PC-3 (cell line): ENCODE measurements at regions not wholly inside any gene's neighbourhood (a gene's known extent, or its start where the extent isn't known, plus 50 kb on each side); places are given as distances from the start of the nearest gene placed in this dataset.

Source experiments
- ATAC-seq: fragments of 200-7000 bp; cut with Tn5 transposase; 2 replicates; pipeline ENCODE4 v1.9.1; 2020; ENCODE audit warnings: mild to moderate bottlenecking, moderate library complexity
- BruUV-seq: library from RNA; stranded (reverse); fragments of 400-500 nt; replicated peaks from 2 replicates; lab custom pipeline; 2021; lab: Mats Ljungman, UMichigan
- CTCF ChIA-PET: fragments of 300-600 bp; sonication (Branson Sonifier 250); formaldehyde crosslinking; loops from one replicate; lab custom pipeline; 2022; ENCODE audit warnings: antibody characterized with exemption; lab: Charles Lee
- POLR2A ChIA-PET: fragments of 300-600 bp; sonication (Branson Sonifier 250); formaldehyde crosslinking; loops from one replicate; lab custom pipeline; 2022; ENCODE audit warnings: antibody characterized with exemption; ENCODE audit not compliant: unreplicated experiment; lab: Charles Lee
- DNase-seq: peaks from one replicate; pipeline ENCODE4 v3.0.0-alpha.2; 2015
- H2AFZ ChIP-seq: fragments of 300-600 bp; sonication (generic); 2 replicates; pipeline ENCODE4 v1.6.0; 2016; ENCODE audit warnings: antibody characterized with exemption, low read length
- H3F3A ChIP-seq: fragments of 300-600 bp; sonication (generic); one replicate; pipeline ENCODE4 v1.6.0; 2017; ENCODE audit warnings: antibody characterized with exemption, low read length, control low read depth, mild to moderate bottlenecking; ENCODE audit not compliant: unreplicated experiment
- H3K27ac ChIP-seq: fragments of 300-600 bp; sonication (generic); 2 replicates; pipeline ENCODE4 v1.5.1; 2016; ENCODE audit warnings: mild to moderate bottlenecking, low read length
- H3K27me3 ChIP-seq: fragments of 300-600 bp; sonication (generic); 2 replicates; pipeline ENCODE4 v1.6.1; 2016; ENCODE audit warnings: low read length, mixed read lengths
- H3K36me3 ChIP-seq: fragments of 300-600 bp; sonication (generic); 2 replicates; pipeline ENCODE4 v1.6.1; 2016; ENCODE audit warnings: low read depth, mixed run types, low read length, mixed read lengths
- H3K4me1 ChIP-seq: fragments of 300-600 bp; sonication (generic); 2 replicates; pipeline ENCODE4 v1.5.1; 2016; ENCODE audit warnings: low read length; ENCODE audit not compliant: insufficient read depth
- H3K4me2 ChIP-seq: fragments of 300-600 bp; sonication (generic); 2 replicates; pipeline ENCODE4 v1.6.0; 2016; ENCODE audit warnings: low read length
- H3K4me3 ChIP-seq: fragments of 300-600 bp; sonication (generic); 2 replicates; pipeline ENCODE4 v1.5.1; 2016; ENCODE audit warnings: mild to moderate bottlenecking, low read length, mixed read lengths
- H3K79me2 ChIP-seq: fragments of 300-600 bp; sonication (generic); 2 replicates; pipeline ENCODE4 v1.6.1; 2017; ENCODE audit warnings: low read length, mixed read lengths
- H3K9ac ChIP-seq: fragments of 300-600 bp; sonication (generic); 2 replicates; pipeline ENCODE4 v1.6.0; 2016; ENCODE audit warnings: mild to moderate bottlenecking, low read length
- H3K9me2 ChIP-seq: fragments of 300-600 bp; sonication (generic); replicated peaks from 2 replicates; pipeline ENCODE4 v1.6.1; 2016; ENCODE audit warnings: mixed run types, low read length, mixed read lengths
- H3K9me3 ChIP-seq: fragments of 300-600 bp; sonication (generic); 2 replicates; pipeline ENCODE4 v1.6.1; 2016; ENCODE audit warnings: low read length, mixed read lengths
- H4K20me1 ChIP-seq: fragments of 300-600 bp; sonication (generic); 2 replicates; pipeline ENCODE4 v1.6.1; 2016; ENCODE audit warnings: low read length, mixed read lengths
- CTCF ChIP-seq: fragments of 300-600 bp; sonication (generic); conservative IDR thresholded peaks from 2 replicates; pipeline ENCODE4 v1.5.1; 2017; ENCODE audit warnings: antibody characterized with exemption, low read depth, mild to moderate bottlenecking, low read length
- EZH2 ChIP-seq: fragments of 300-600 bp; sonication (generic); IDR thresholded peaks from one replicate; pipeline ENCODE4 v1.6.1; 2017; ENCODE audit warnings: antibody characterized with exemption, mild to moderate bottlenecking, low read length; ENCODE audit not compliant: unreplicated experiment
- EZH2phosphoT487 ChIP-seq: fragments of 300-600 bp; sonication (generic); IDR thresholded peaks from 2 replicates; pipeline ENCODE4 v1.6.1; 2018; ENCODE audit warnings: mild to moderate bottlenecking, antibody characterized with exemption, low read length, borderline replicate concordance
- intact Hi-C: fragments of 100-400 bp; cut with micrococcal nuclease; formaldehyde crosslinking; loops from 2 replicates; pipeline ENCODE4 v1.9.0; 2023

GRCh38 chrX:116226665-116227484, 56.3 kb downstream of the AGTR2 start:
- no peak overlapping the region for H3K4me3 ChIP-seq
- ChIA-PET POLR2A (no interaction called here), CTCF (no interaction called here)
- H3K4me1 ChIP-seq = peaks cover 26% of the 10 kb centered on the region
- H3K9me3 ChIP-seq = no peaks in the 10 kb centered on the region
- TF ChIP-seq CTCF (no peak), EZH2 (no peak), EZH2phosphoT487 (no peak)
- intact Hi-C loops = no loop called here
- no peaks in the 10 kb centered on the region for H3K36me3 ChIP-seq
- no peaks in the 10 kb centered on the region for H3F3A ChIP-seq
- no peaks in the 10 kb centered on the region for H3K27me3 ChIP-seq
- BruUV-seq = no TSS peak
- H3K4me2 ChIP-seq = no peak overlapping the region
- no peak overlapping the region for H2AFZ ChIP-seq
- no peaks in the 10 kb centered on the region for H3K79me2 ChIP-seq
- DNase-seq (no peak), ATAC-seq (no peak)
- H4K20me1 ChIP-seq = no peaks in the 10 kb centered on the region
- H3K27ac ChIP-seq = no peak overlapping the region
- H3K9me2 ChIP-seq = no peaks in the 10 kb centered on the region
- H3K9ac ChIP-seq = no peak overlapping the region

GRCh38 chrX:116230130-116230898, 59.8 kb downstream of the AGTR2 start:
- POLR2A ChIA-PET = no interaction called here
- intact Hi-C loops = loop anchor here (2.0 to 10.0 kb wide), 2 partner anchors 18 to 224 kb away; no protein-coding TSS in a partner anchor
- H3F3A ChIP-seq = no peaks in the 10 kb centered on the region
- H3K4me3 ChIP-seq = 0 out of 2 replicates have a peak overlapping the region, but pooled peaks have one; percentile 13
- H3K9me2 ChIP-seq = no peaks in the 10 kb centered on the region
- DNase-seq (peak; percentile 65), ATAC-seq (peak; percentile 78)
- H3K27me3 ChIP-seq = no peaks in the 10 kb centered on the region
- H3K4me1 ChIP-seq = peaks cover 48% of the 10 kb centered on the region
- no peak for TF ChIP-seq EZH2
- no peak for TF ChIP-seq EZH2phosphoT487
- TF ChIP-seq CTCF = no peak
- BruUV-seq = TSS peak; percentile 64
- H3K9me3 ChIP-seq = no peaks in the 10 kb centered on the region
- peak overlapping the region; percentile 71 for H3K9ac ChIP-seq
- no peaks in the 10 kb centered on the region for H3K79me2 ChIP-seq
- peak overlapping the region; percentile 71 for H3K4me2 ChIP-seq
- peak overlapping the region; percentile 97 for H3K27ac ChIP-seq
- 0 out of 2 replicates have a peak overlapping the region, but pooled peaks have one; percentile 25 for H2AFZ ChIP-seq
- H3K36me3 ChIP-seq = no peaks in the 10 kb centered on the region
- H4K20me1 ChIP-seq = no peaks in the 10 kb centered on the region
- CTCF ChIA-PET = no interaction called here
